Lung (tissue), 11 donors: ENCODE measurements at regions not wholly inside any gene's neighbourhood (a gene's known extent, or its start where the extent isn't known, plus 50 kb on each side); places are given as distances from the start of the nearest gene placed in this dataset.

Source experiments
- ATAC-seq: fragments of 200-7000 bp; cut with Tn5 transposase; one replicate; pipeline ENCODE4 v1.9.1; 2020; ENCODE audit warnings: moderate number of reproducible peaks; ENCODE audit not compliant: insufficient read depth, low FRiP score
- DNase-seq, 3 donors: peaks; one replicate each; pipeline ENCODE4 v3.0.0-alpha.2; 2013 to 2017
- H3K27ac ChIP-seq, 2 donors: one replicate each; pipeline ENCODE4 v1.5.1; 2013; ENCODE audit warnings: mild to moderate bottlenecking in 2 of 2, moderate library complexity in 2 of 2, control low read depth in 1 of 2, inconsistent platforms in 1 of 2, low read depth in 1 of 2, low read length in 1 of 2
- H3K27me3 ChIP-seq, 3 donors: one replicate each; pipeline ENCODE4 v1.5.1; 2013; ENCODE audit warnings: low read length in 2 of 3; ENCODE audit not compliant: control insufficient read depth in 3 of 3, insufficient read depth in 3 of 3
- H3K36me3 ChIP-seq, 4 donors: one replicate each; pipeline ENCODE4 v1.5.1; 2013; ENCODE audit warnings: low read length in 4 of 4, mild to moderate bottlenecking in 1 of 4, moderate library complexity in 1 of 4; ENCODE audit not compliant: control insufficient read depth in 4 of 4, insufficient read depth in 4 of 4
- H3K4me1 ChIP-seq, 5 donors: one replicate each; pipeline ENCODE4 v1.5.1; 2013; ENCODE audit warnings: low read length in 5 of 5, mild to moderate bottlenecking in 2 of 5, moderate library complexity in 1 of 5; ENCODE audit not compliant: control insufficient read depth in 5 of 5, insufficient read depth in 5 of 5
- H3K4me3 ChIP-seq: one replicate; pipeline ENCODE4 v1.5.1; 2013; ENCODE audit warnings: mild to moderate bottlenecking, control low read depth, moderate library complexity
- H3K9ac ChIP-seq, 2 donors: one replicate each; pipeline ENCODE4 v1.5.1; 2013; ENCODE audit warnings: low read length in 2 of 2, control low read depth in 1 of 2; ENCODE audit not compliant: insufficient read depth in 1 of 2
- H3K9me3 ChIP-seq, 4 donors: one replicate each; pipeline ENCODE4 v1.5.1; 2013; ENCODE audit warnings: low read length in 3 of 4, mild to moderate bottlenecking in 1 of 4, moderate library complexity in 1 of 4; ENCODE audit not compliant: control insufficient read depth in 4 of 4, insufficient read depth in 3 of 4
- CTCF ChIP-seq: IDR thresholded peaks from 2 replicates; pipeline ENCODE4 v1.5.1; 2012; ENCODE audit warnings: mild to moderate bottlenecking; ENCODE audit errors: control extremely low read depth, extremely low read depth
- WGBS, 2 donors: extraction: QIAGEN DNeasy Blood & Tissue Kit; methylation state at CpG; one replicate each; pipeline ENCODE4 v1.1.7; 2013; 5-methylcytosine and 5-hydroxymethylcytosine counted together
- donor health status: control.
- donor health status: control.
- donor health status: Bipolar disorder and iron deficiency.
- donor health status: healthy.
- donor health status: DM: yes; HTN: yes; CAD: no.

DNA sequence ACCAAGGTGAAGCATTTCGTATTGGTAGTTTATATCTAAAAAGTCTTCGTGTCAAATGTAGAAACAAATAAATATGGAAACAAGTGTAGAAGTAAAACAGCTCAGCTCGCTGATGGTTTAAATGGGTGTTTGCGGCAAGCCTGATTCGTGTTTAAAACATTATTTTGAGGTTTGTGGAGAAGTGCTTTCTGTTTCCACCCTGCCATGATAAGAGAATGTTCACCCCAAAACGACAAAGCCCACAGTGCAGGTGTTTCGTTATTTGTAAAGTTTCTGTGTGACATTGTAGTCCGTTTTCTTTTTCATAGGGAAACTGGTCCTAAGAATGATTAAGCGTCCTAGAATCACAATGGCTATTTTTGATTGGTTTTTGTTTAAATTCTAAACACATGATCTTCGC, 316.2 kb upstream of the SHH start:
- WGBS, 2 donors = 90 to 92% methylated on average over 10 of the region's 10 CpGs
- Histone ChIP-seq H3K9ac (no peak overlapping the region), H3K4me3 (no peak overlapping the region), H3K4me1 (no peaks in the 10 kb centered on the region), H3K36me3 (no peaks in the 10 kb centered on the region), H3K27ac (no peak overlapping the region), H3K27me3 (no peaks in the 10 kb centered on the region), H3K9me3 (no peaks in the 10 kb centered on the region)
- DNase-seq (no peak), ATAC-seq (no peak)
- TF ChIP-seq CTCF = no peak

DNA sequence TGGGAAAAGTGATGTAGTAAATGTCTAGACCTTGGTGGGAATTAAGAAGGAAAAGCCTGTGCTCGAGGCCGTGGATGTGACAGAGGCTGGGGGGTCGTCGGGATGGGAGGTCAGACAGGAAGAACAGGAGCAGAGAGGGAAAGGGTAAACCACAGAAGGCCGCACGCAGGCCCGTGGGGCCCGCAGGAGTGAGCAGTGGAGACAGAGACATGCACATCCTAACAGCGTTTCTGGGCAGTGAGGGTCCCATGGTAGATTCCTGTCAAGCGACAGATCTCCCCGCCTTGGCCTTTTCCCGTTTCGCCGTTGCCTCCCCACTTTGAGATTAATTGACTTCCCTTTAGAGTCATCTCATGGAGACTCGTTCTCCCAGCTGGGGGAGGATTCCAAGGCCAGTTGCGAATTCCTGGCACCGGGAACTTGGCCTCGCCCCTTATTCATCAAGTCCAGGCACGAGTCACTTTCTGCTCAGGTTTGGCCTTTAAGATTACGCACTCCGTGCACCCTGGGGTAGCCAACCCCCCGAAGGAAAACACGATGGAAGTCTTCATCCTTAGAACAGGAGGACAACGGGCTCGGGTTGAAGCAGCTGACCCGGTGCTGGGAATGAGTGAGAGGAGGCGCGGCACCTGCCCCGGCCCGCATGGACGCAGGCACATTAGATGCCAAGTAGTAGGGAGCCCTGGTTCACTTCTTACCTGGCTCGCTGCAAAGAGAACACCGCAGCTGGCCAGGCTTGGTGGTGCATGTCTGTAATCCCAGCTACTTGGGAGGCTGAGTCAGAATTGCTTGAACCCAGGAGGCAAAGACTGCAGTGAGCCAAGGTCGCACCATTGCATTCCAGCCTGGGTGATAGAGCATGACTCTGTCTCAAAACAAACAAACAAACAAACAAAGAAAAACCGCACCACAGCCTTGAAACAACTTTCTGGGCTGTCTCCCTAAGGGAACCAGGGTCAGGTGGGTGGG, 315.2 kb upstream of the SHH start:
- Histone ChIP-seq H3K4me1 (no peaks in the 10 kb centered on the region), H3K9ac (no peak overlapping the region), H3K9me3 (peaks cover 0 to 2% (median 0%) of the 10 kb centered on the region in 4 donors), H3K27ac (no peak overlapping the region), H3K4me3 (no peak overlapping the region), H3K36me3 (no peaks in the 10 kb centered on the region), H3K27me3 (no peaks in the 10 kb centered on the region)
- DNase-seq = no peak
- WGBS, 2 donors = 82 to 84% methylated on average over 35 of the region's 35 CpGs
- TF ChIP-seq CTCF = no peak
- ATAC-seq = no peak

DNA sequence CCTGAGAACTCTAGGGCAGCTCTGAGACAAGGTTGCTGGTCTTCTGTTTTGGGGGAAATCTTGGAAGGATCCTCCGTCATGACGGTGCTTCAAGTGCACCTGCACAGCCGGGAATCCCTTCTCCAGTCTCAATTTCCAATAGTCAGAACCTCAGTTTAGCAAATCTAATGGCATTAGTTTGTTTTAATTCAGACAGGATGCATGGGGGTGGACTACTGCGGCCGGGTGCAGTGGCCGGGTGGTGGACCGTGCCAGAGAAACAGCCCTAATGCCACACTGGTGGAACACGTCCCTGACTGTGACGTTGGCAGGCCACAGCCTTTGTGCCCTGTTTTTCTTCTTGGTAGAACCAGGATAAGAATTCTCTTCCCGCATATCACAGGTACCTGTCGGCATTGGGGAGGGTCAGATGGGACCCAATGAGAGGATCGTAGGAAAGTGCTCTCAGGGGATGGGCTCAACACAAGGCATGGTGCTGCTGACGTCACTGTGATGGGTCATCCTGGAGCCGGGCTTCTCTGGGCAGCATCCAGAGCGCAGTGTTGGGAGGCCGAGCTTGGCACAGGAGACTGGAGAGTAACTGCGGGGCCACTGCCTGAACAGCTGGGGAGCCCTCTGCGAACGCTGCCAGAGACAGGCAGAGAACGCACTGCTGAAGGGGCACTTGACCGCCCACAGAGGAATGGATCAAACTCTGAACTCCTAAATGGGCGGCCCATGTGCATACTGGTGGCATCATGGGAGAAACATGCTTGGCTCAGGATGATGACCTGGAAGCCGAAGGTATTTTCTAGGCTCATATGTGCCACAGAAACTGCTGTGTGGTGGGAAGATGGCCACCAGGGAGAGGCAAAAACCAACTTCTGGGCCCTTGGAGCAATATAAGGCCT, 313.8 kb upstream of the SHH start:
- H3K9ac ChIP-seq = no peak overlapping the region
- no peaks in the 10 kb centered on the region for H3K27me3 ChIP-seq
- WGBS, 2 donors = 90 to 92% methylated on average over 23 of the region's 23 CpGs
- peaks cover 0 to 2% (median 0%) of the 10 kb centered on the region in 4 donors for H3K9me3 ChIP-seq
- H3K4me3 ChIP-seq = no peak overlapping the region
- ATAC-seq = no peak
- no peak for TF ChIP-seq CTCF
- DNase-seq = no peak
- H3K36me3 ChIP-seq = no peaks in the 10 kb centered on the region
- H3K27ac ChIP-seq = no peak overlapping the region
- no peaks in the 10 kb centered on the region for H3K4me1 ChIP-seq
